Tibial artery (tissue), 4 donors: ENCODE measurements at regions not wholly inside any gene's neighbourhood (a gene's known extent, or its start where the extent isn't known, plus 50 kb on each side); places are given as distances from the start of the nearest gene placed in this dataset.

Experiments
- DNase-seq, 2 donors: peaks; one replicate each; pipeline ENCODE4 v3.0.0-alpha.2; 2019
- H3K27ac ChIP-seq, 2 donors: fragments of 200-600 bp; sonication (generic) in 1 of 2; 1 replicate in 1 of 2; 2 replicates in 1 of 2; pipeline ENCODE4 v1.5.1; 2018 to 2019; ENCODE audit warnings: mild to moderate bottlenecking in 1 of 2
- H3K27me3 ChIP-seq, 2 donors: fragments of 200-600 bp; sonication (generic) in 1 of 2; one replicate each; pipeline versions ENCODE4 v1.5.1 to v1.6.0; 2016 to 2019
- H3K36me3 ChIP-seq, 3 donors: fragments of 200-600 bp; sonication (generic) in 2 of 3; one replicate each; pipeline ENCODE4 v1.5.1; 2016 to 2019; ENCODE audit warnings: mild to moderate bottlenecking in 2 of 3
- H3K4me1 ChIP-seq, 4 donors: fragments of 200-600 bp; sonication (generic) in 2 of 4; 1 replicate in 3 of 4; 2 replicates in 1 of 4; pipeline ENCODE4 v1.5.1; 2016 to 2019
- H3K4me3 ChIP-seq, 2 donors: fragments of 200-600 bp; sonication (generic) in 1 of 2; 1 replicate in 1 of 2; 2 replicates in 1 of 2; pipeline ENCODE4 v1.5.1; 2018 to 2019; ENCODE audit warnings: mild to moderate bottlenecking in 2 of 2
- H3K9me3 ChIP-seq, 3 donors: fragments of 200-600 bp; sonication (generic) in 1 of 3; one replicate each; pipeline ENCODE4 v1.5.1; 2016 to 2019
- intact Hi-C: fragments of 100-400 bp; cut with DNase I; formaldehyde crosslinking; loops from one replicate; pipeline ENCODE4 v1.15.0; 2023; ENCODE audit warnings: low total_unique reads
- TF ChIP-seq, protein P1 (sequence below), 2 experiments: fragments of 200-600 bp in 1 of 2; fragments of 450-650 bp in 1 of 2; IDR thresholded peaks; one replicate each; pipeline ENCODE4 v1.5.1; 2017 to 2019; ENCODE audit warnings: antibody characterized with exemption in 2 of 2, mild to moderate bottlenecking in 1 of 2, moderate library complexity in 1 of 2

DNA sequence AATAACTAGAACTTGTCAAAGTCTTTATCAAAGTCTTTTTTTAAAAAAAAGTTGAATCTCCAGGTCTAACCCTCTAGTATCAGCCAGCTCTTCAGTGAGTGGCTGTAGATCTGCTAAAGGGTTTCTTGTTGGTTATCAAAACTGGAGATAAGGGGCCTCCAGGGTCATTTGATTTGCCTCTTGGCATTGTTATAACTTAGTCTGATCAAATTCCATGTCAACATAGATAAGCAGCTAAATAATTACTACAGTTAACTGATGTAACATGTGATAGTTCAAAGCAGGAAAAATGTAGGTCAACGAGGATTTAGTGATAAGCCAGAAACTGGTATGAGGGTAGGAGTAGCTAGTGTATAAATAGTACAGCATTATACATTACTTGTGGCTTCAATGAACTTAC, 465.1 kb downstream of the PDHA2 start:
- intact Hi-C loops, result no loop called here
- H3K27me3 ChIP-seq, result no peaks in the 10 kb centered on the region
- TF ChIP-seq, protein P1, sequence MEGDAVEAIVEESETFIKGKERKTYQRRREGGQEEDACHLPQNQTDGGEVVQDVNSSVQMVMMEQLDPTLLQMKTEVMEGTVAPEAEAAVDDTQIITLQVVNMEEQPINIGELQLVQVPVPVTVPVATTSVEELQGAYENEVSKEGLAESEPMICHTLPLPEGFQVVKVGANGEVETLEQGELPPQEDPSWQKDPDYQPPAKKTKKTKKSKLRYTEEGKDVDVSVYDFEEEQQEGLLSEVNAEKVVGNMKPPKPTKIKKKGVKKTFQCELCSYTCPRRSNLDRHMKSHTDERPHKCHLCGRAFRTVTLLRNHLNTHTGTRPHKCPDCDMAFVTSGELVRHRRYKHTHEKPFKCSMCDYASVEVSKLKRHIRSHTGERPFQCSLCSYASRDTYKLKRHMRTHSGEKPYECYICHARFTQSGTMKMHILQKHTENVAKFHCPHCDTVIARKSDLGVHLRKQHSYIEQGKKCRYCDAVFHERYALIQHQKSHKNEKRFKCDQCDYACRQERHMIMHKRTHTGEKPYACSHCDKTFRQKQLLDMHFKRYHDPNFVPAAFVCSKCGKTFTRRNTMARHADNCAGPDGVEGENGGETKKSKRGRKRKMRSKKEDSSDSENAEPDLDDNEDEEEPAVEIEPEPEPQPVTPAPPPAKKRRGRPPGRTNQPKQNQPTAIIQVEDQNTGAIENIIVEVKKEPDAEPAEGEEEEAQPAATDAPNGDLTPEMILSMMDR (IDR thresholded peaks at IDR 0.05), result no peak

DNA sequence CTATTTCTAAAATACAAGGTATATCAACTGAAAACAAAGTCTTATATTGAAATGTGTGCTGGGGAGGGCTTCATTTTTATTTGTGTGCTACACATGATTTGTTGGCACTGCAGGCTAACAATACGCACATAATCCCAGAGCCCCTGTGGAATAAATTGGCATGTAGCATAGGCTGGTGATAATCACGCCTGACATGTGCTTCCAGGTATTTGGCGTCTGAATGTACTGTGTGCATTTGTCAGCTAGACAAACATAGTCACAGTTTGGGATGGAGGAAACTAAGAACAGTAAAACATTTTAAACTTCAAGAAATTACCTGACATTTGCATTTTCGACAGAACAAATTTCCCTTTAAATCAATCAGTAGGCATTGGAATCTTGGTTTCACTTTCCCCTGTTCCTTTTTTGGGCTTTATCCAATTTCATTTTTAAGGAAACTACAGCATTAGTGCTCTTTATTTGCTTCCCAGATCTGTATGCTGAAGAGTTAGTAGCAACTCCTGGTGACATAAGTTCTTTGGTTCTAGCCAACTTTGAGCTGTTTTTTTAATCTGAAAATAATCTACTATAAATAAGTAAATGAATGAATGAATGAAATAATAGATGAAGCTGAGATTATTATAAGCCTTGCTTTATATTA, 472.3 kb downstream of the PDHA2 start:
- peak overlapping the region; percentile 30 for H3K4me3 ChIP-seq
- H3K9me3 ChIP-seq, result no peaks in the 10 kb centered on the region
- H3K36me3 ChIP-seq, result no peaks in the 10 kb centered on the region
- TF ChIP-seq, protein P1 (IDR thresholded peaks at IDR 0.05), result no peak
- no peak overlapping the region for H3K27ac ChIP-seq
- DNase-seq, result no peak
- H3K27me3 ChIP-seq, result no peaks in the 10 kb centered on the region
- H3K4me1 ChIP-seq, result no peaks in the 10 kb centered on the region
- intact Hi-C loops, result no loop called here

More for the DNA sequence above, 465.1 kb downstream of the PDHA2 start:
- H3K4me1 ChIP-seq, result no peaks in the 10 kb centered on the region
- no peaks in the 10 kb centered on the region for H3K36me3 ChIP-seq
- no peak overlapping the region for H3K4me3 ChIP-seq
- no peaks in the 10 kb centered on the region for H3K9me3 ChIP-seq
- no peak overlapping the region for H3K27ac ChIP-seq
- DNase-seq, result no peak

DNA sequence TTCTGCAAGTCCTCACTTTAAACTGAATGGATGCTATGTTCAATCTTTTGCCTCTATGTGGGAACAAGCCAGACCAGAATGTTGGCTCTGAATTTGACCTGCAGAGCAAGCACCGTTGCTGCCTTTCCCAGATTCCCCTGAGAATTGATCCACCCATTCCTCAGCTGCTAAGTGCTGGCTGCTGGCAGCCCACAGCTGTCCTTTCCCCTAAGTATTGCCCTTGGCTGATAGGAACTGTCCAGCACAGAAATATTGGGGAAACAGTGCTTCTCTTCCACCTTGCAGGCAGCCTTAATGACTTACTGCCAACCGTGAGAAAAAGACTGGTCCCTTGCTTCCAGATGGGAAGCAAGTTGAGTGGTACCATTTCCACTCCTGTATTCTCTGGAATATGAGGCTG, 475.9 kb downstream of the PDHA2 start:
- intact Hi-C loops, result no loop called here

DNA sequence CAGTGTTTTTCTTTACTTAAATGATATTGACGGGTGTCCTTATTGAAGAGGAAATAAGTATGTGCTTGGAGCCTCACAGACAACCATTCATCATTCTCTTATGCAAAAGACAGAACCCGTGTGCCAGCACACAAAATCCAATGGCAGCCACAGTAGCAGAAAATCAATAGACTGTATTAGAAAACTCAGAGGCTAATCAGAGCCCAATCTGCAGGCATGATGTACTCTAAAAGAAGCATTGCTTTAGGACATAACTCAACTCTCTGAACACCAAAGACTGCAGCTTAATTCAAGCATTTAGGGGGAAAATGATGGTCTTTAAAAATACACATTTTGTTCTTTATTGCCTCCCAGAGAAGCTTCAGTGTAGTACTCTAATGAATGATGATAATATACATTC, 476.9 kb downstream of the PDHA2 start:
- H3K4me3 ChIP-seq, result no peak overlapping the region
- no peaks in the 10 kb centered on the region for H3K36me3 ChIP-seq
- no peak for DNase-seq
- H3K27me3 ChIP-seq, result no peaks in the 10 kb centered on the region
- no peaks in the 10 kb centered on the region for H3K9me3 ChIP-seq
- intact Hi-C loops, result no loop called here
- TF ChIP-seq, protein P1 (IDR thresholded peaks at IDR 0.05), result no peak
- H3K4me1 ChIP-seq, result no peaks in the 10 kb centered on the region
- no peak overlapping the region for H3K27ac ChIP-seq

More for the DNA sequence above, 475.9 kb downstream of the PDHA2 start:
- DNase-seq, result no peak
- Histone ChIP-seq H3K4me3 (no peak overlapping the region), H3K27ac (no peak overlapping the region), H3K9me3 (no peaks in the 10 kb centered on the region), H3K4me1 (no peaks in the 10 kb centered on the region), H3K36me3 (no peaks in the 10 kb centered on the region), H3K27me3 (no peaks in the 10 kb centered on the region)
- TF ChIP-seq, protein P1 (IDR thresholded peaks at IDR 0.05), result no peak

DNA sequence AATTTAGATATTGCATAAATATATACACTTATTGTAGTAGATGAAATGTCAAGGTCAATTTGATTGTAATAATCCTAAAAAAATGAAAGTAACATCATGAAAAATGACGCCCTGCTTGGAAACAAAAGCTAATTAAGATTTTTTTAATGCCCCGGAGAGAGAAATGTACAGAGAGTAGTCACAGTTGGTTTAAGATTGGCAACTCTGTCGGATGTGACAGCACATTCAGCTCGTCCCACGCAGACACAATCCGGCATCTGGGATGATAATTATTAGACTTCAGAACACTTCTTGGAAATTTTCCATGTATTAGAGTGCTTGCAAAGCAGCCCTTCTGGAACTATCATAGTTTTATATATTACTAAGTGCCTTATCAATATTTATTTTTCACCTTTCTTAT, 478.0 kb downstream of the PDHA2 start:
- H3K9me3 ChIP-seq, result no peaks in the 10 kb centered on the region
- H3K27ac ChIP-seq, result no peak overlapping the region
- H3K36me3 ChIP-seq, result no peaks in the 10 kb centered on the region
- H3K27me3 ChIP-seq, result no peaks in the 10 kb centered on the region
- DNase-seq, result no peak
- no peak overlapping the region for H3K4me3 ChIP-seq
- intact Hi-C loops, result no loop called here
- TF ChIP-seq, protein P1 (IDR thresholded peaks at IDR 0.05), result no peak
- H3K4me1 ChIP-seq, result no peaks in the 10 kb centered on the region

DNA sequence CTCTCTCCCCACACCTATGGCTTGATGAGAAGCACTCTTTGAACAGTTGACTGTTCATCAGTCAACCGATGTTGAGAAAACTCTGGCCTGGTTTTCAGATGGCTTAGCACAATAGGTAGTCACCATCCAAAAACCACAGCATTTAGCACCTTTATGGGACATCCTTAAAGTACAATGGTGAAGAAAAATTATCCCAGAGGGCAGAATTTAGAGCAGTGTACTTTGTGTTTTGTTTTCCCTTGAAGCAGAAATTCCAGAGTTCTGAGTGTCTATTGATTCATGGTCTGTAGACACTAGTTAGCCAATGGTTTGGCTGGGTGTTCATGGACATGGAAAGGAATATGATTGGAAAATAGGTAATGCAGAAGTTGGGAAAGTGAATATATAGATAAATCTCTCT, 487.0 kb downstream of the PDHA2 start:
- intact Hi-C loops, result no loop called here
- TF ChIP-seq, protein P1 (IDR thresholded peaks at IDR 0.05), result no peak

More for the DNA sequence above, 487.0 kb downstream of the PDHA2 start:
- no peak for DNase-seq
- Histone ChIP-seq H3K4me3 (no peak overlapping the region), H3K27me3 (no peaks in the 10 kb centered on the region), H3K36me3 (no peaks in the 10 kb centered on the region), H3K27ac (no peak overlapping the region), H3K9me3 (no peaks in the 10 kb centered on the region), H3K4me1 (no peaks in the 10 kb centered on the region)
